ENCODE measurements at regions not wholly inside any gene's neighbourhood (a gene's known extent, or its start where the extent isn't known, plus 50 kb on each side); places are given as distances from the start of the nearest gene placed in this dataset.

- peak overlapping the region in 1 of 3 experiments; percentile 10; a peak in 1 of 6 replicates for H3K4me3 ChIP-seq (replicated peaks in 1 of 3; ENCODE audit: insufficient read depth in 1 of 3, low read depth in 2 of 3, low read length in 3 of 3)
- peak overlapping the region; percentile 50 for H3K4me2 ChIP-seq (ENCODE audit: low read depth, low read length)
- H3K27ac ChIP-seq (ENCODE audit: extremely low read length, insufficient read depth, low read length): peak overlapping the region; percentile 48
- FAIRE-seq (no peak), ATAC-seq (peak; percentile 88), DNase-seq (ENCODE audit: low spot score) (peak; percentile 48)
- H3K9ac ChIP-seq (ENCODE audit: insufficient read depth, low read depth, low read length): peak overlapping the region; percentile 33
- peak overlapping the region; percentile 56 for H2AFZ ChIP-seq (ENCODE audit: low read length)
- H3K27me3 ChIP-seq (ENCODE audit: control insufficient read depth in 1 of 2, insufficient read depth in 2 of 2, low read length in 2 of 2): no peaks in the 10 kb centered on the region
- in situ Hi-C loops (cut with HindIII; ENCODE audit: extremely low pct_ligation_motif_present, low pct_unique_long_range_greater_than_20kb) (no loop called here), intact Hi-C loops (cut with micrococcal nuclease; ENCODE audit: unreplicated experiment) (no loop called here)
- H3K36me3 ChIP-seq (replicated peaks in 1 of 2; ENCODE audit: control insufficient read depth in 1 of 2, insufficient read depth in 2 of 2, low read length in 2 of 2): no peaks in the 10 kb centered on the region
- CTCF ChIA-PET (ENCODE audit: low intra/inter-chr PET ratio, low total read pairs): interaction anchor here (0.5 kb wide), 1 partner anchor 102 kb away, joined by 3 read pairs; no protein-coding TSS in a partner anchor
- POLR2A ChIA-PET: interaction anchor here (0.8 to 2.1 kb wide), 3 partner anchors 9 to 48 kb away, joined by 3 to 10 read pairs (median 6); no protein-coding TSS in a partner anchor
- no peaks in the 10 kb centered on the region for H3K9me3 ChIP-seq (ENCODE audit: low read length)
- H3K4me1 ChIP-seq (ENCODE audit: insufficient read depth, low read length): peaks cover 44% of the 10 kb centered on the region
- 61% methylated on average over 4 of the region's 4 CpGs for WGBS (ENCODE audit: low lambda C conversion rate)
- H3K79me2 ChIP-seq (ENCODE audit: insufficient read depth, low read length): no peaks in the 10 kb centered on the region
- H4K20me1 ChIP-seq (ENCODE audit: insufficient read depth, low read length): no peaks in the 10 kb centered on the region
- BruUV-seq (replicated peaks): no TSS peak
- TF ChIP-seq ZNF44 (CRISPR knock-in tag; IDR thresholded peaks at IDR 0.05): no peak
- no peak for TF ChIP-seq TIGD3 (CRISPR knock-in tag; IDR thresholded peaks at IDR 0.05; ENCODE audit: borderline replicate concordance)
- TF ChIP-seq PAXIP1 (CRISPR knock-in tag; conservative IDR thresholded peaks at IDR 0.05): peak; percentile 54
- peak; percentile 35; the same call in 1 of the 2 replicates for TF ChIP-seq ZGPAT (CRISPR knock-in tag; IDR thresholded peaks at IDR 0.05)
- peak; percentile 20 for TF ChIP-seq DBP (CRISPR knock-in tag; IDR thresholded peaks at IDR 0.05; ENCODE audit: not compliant biosample characterization)
- no peak for TF ChIP-seq ZFP37 (CRISPR knock-in tag; IDR thresholded peaks at IDR 0.05; ENCODE audit: borderline replicate concordance)
- TF ChIP-seq ZNF609 (CRISPR knock-in tag; IDR thresholded peaks at IDR 0.05; ENCODE audit: borderline replicate concordance): no peak
- no peak for TF ChIP-seq ATRX (CRISPR knock-in tag; IDR thresholded peaks at IDR 0.05; ENCODE audit: borderline replicate concordance)
- TF ChIP-seq FOXA1 (IDR thresholded peaks at IDR 0.05): no peak
- peak; percentile 7; the same call in 1 of the 2 replicates for TF ChIP-seq FOXA1 (CRISPR knock-in tag; IDR thresholded peaks at IDR 0.05)
- peak; percentile 28; the same call in 1 of the 2 replicates for TF ChIP-seq ZFY (CRISPR knock-in tag; IDR thresholded peaks at IDR 0.05)
- TF ChIP-seq JDP2 (CRISPR knock-in tag; IDR thresholded peaks at IDR 0.05; ENCODE audit: borderline replicate concordance): no peak
Measured at GRCh38 chr14:37816743-37817295, 221.4 kb downstream of the TTC6 start.
